HepG2 (cell line): ENCODE measurements at regions not wholly inside any gene's neighbourhood (a gene's known extent, or its start where the extent isn't known, plus 50 kb on each side); places are given as distances from the start of the nearest gene placed in this dataset.

ENCODE experiments used
- ATAC-seq: fragments of 200-7000 bp; cut with Tn5 transposase; 3 replicates; pipeline ENCODE4 v1.9.1; 2020; ENCODE audit warnings: mild to moderate bottlenecking, moderate library complexity
- BruUV-seq: library from RNA; stranded (reverse); fragments of 400-500 nt; replicated peaks from 2 replicates; lab custom pipeline; 2021; lab: Mats Ljungman, UMichigan
- CTCF ChIA-PET: fragments of 300-600 bp; formaldehyde crosslinking; extraction: SDS; loops from one replicate; lab custom pipeline; 2021; ENCODE audit warnings: low total read pairs, inconsistent platforms, low intra/inter-chr PET ratio; lab: Yijun Ruan, JAX
- POLR2A ChIA-PET: fragments of 350-600 bp; sonication (Branson Sonifier 250); formaldehyde crosslinking; loops from one replicate; lab custom pipeline; 2020; ENCODE audit warnings: antibody characterized with exemption, inconsistent platforms; lab: Yijun Ruan, JAX
- DNase-seq: peaks from one replicate; pipeline ENCODE4 v3.0.0-alpha.2; 2015; ENCODE audit warnings: low spot score
- FAIRE-seq: peaks from 3 replicates; lab custom pipeline; 2011; peaks lifted over from hg19 to GRCh38; lab: Jason Lieb, UNC
- H2AFZ ChIP-seq: one replicate; pipeline ENCODE4 v1.6.1; 2011; ENCODE audit warnings: low read length, inconsistent platforms
- H3K27ac ChIP-seq: fragments of 300-600 bp; 3 replicates; pipeline ENCODE4 v1.8.0; 2011; ENCODE audit warnings: mixed run types, mild to moderate bottlenecking, mixed read lengths, low read length, inconsistent platforms; ENCODE audit not compliant: insufficient read depth; ENCODE audit errors: extremely low read length
- H3K27me3 ChIP-seq, 2 experiments: fragments of 200-600 bp in 1 of 2; 2 replicates in 1 of 2; 3 replicates in 1 of 2; pipeline versions ENCODE4 v1.6.0 to v1.8.0; 2011; ENCODE audit warnings: low read length in 2 of 2, mild to moderate bottlenecking in 2 of 2, moderate library complexity in 2 of 2, inconsistent platforms in 1 of 2; ENCODE audit not compliant: insufficient read depth in 2 of 2, control insufficient read depth in 1 of 2
- H3K36me3 ChIP-seq, 2 experiments: fragments of 200-600 bp in 1 of 2; replicated peaks in 1 of 2; 2 replicates in 1 of 2; 3 replicates in 1 of 2; pipeline versions ENCODE4 v1.5.1 to v1.8.0; 2011; ENCODE audit warnings: low read length in 2 of 2, inconsistent platforms in 1 of 2; ENCODE audit not compliant: insufficient read depth in 2 of 2, control insufficient read depth in 1 of 2
- H3K4me1 ChIP-seq: 2 replicates; pipeline ENCODE4 v1.5.1; 2012; ENCODE audit warnings: low read length, inconsistent platforms; ENCODE audit not compliant: insufficient read depth
- H3K4me2 ChIP-seq: 2 replicates; pipeline ENCODE4 v1.6.0; 2011; ENCODE audit warnings: low read depth, low read length, inconsistent platforms
- H3K4me3 ChIP-seq, 3 experiments: fragments of 200-600 bp in 1 of 3; sonication (generic), shearing (Covaris generic) in 1 of 3; replicated peaks in 1 of 3; 2 replicates each; pipeline ENCODE4 v1.5.1; 2011 to 2016; ENCODE audit warnings: low read length in 3 of 3, inconsistent platforms in 2 of 3, low read depth in 2 of 3, mild to moderate bottlenecking in 2 of 3, control low read depth in 1 of 3, mixed read lengths in 1 of 3; ENCODE audit not compliant: insufficient read depth in 1 of 3
- H3K79me2 ChIP-seq: one replicate; pipeline ENCODE4 v1.6.1; 2011; ENCODE audit warnings: low read length, inconsistent platforms; ENCODE audit not compliant: insufficient read depth
- H3K9ac ChIP-seq: 2 replicates; pipeline ENCODE4 v1.6.0; 2011; ENCODE audit warnings: mild to moderate bottlenecking, low read depth, low read length, inconsistent platforms; ENCODE audit not compliant: insufficient read depth
- H3K9me3 ChIP-seq: 2 replicates; pipeline ENCODE4 v1.5.1; 2012; ENCODE audit warnings: mild to moderate bottlenecking, low read length
- H4K20me1 ChIP-seq: 2 replicates; pipeline ENCODE4 v1.6.0; 2011; ENCODE audit warnings: inconsistent platforms, mild to moderate bottlenecking, low read length, moderate library complexity; ENCODE audit not compliant: insufficient read depth
- FOSL2 ChIP-seq: sonication (generic); formaldehyde crosslinking; IDR thresholded peaks from 2 replicates; pipeline ENCODE4 v1.4.0; 2020; ENCODE audit warnings: missing genetic modification reagents
- GABPB1 ChIP-seq: IDR thresholded peaks from 2 replicates; pipeline ENCODE4 v1.6.1; 2016; ENCODE audit warnings: mild to moderate bottlenecking, missing genetic modification reagents, moderate library complexity, missing compliant biosample characterization
- JARID2 ChIP-seq: sonication (generic); formaldehyde crosslinking; IDR thresholded peaks from 2 replicates; pipeline ENCODE4 v1.8.1; 2023; ENCODE audit warnings: missing genetic modification reagents, inconsistent platforms; ENCODE audit not compliant: insufficient replicate concordance
- MAF1 ChIP-seq: sonication (generic); formaldehyde crosslinking; IDR thresholded peaks from 2 replicates; pipeline ENCODE4 v1.5.0; 2020; ENCODE audit warnings: missing genetic modification reagents, borderline replicate concordance
- MTA1 ChIP-seq: sonication (generic); formaldehyde crosslinking; IDR thresholded peaks from 2 replicates; pipeline ENCODE4 v1.4.0; 2020; ENCODE audit warnings: missing genetic modification reagents, mild to moderate bottlenecking, borderline replicate concordance
- NCOR1 ChIP-seq: fragments of 200-600 bp; sonication (generic); IDR thresholded peaks from 2 replicates; pipeline ENCODE4 v1.7.0; 2017; ENCODE audit warnings: antibody characterized with exemption, low read length, borderline replicate concordance
- PAXIP1 ChIP-seq: sonication (generic); formaldehyde crosslinking; conservative IDR thresholded peaks from 2 replicates; pipeline ENCODE4 v1.4.0; 2020; ENCODE audit warnings: mild to moderate bottlenecking, missing genetic modification reagents, moderate library complexity
- TEAD3 ChIP-seq: optimal IDR thresholded peaks from 2 replicates; pipeline ENCODE3; 2016; ENCODE audit warnings: borderline replicate concordance
- ZNF101 ChIP-seq: sonication (generic); formaldehyde crosslinking; IDR thresholded peaks from 2 replicates; pipeline ENCODE4 v1.4.0; 2020; ENCODE audit warnings: mild to moderate bottlenecking, low read depth, missing genetic modification reagents, borderline replicate concordance
- ZNF274 ChIP-seq: sonication (generic); formaldehyde crosslinking; IDR thresholded peaks from 2 replicates; pipeline ENCODE4 v1.5.1; 2020; ENCODE audit warnings: mild to moderate bottlenecking, missing genetic modification reagents
- ZNF3 ChIP-seq: IDR thresholded peaks from 2 replicates; pipeline ENCODE4 v1.7.0; 2017; ENCODE audit warnings: inconsistent platforms
- ZNF431 ChIP-seq: sonication (generic); formaldehyde crosslinking; IDR thresholded peaks from 2 replicates; pipeline ENCODE4 v1.9.0; 2022; ENCODE audit warnings: missing genetic modification reagents, low read depth, mild to moderate bottlenecking, borderline replicate concordance
- ZNF839 ChIP-seq: sonication (generic); formaldehyde crosslinking; IDR thresholded peaks from 2 replicates; pipeline ENCODE4 v1.4.0; 2020; ENCODE audit warnings: missing genetic modification reagents, mild to moderate bottlenecking, borderline replicate concordance
- ZNF841 ChIP-seq: sonication (generic); formaldehyde crosslinking; IDR thresholded peaks from 2 replicates; pipeline ENCODE4 v1.8.1; 2023; ENCODE audit warnings: missing genetic modification reagents, borderline replicate concordance
- ZSCAN29 ChIP-seq: sonication (generic); formaldehyde crosslinking; conservative IDR thresholded peaks from 2 replicates; pipeline ENCODE4 v1.4.0; 2020; ENCODE audit warnings: mild to moderate bottlenecking, missing genetic modification reagents
- WGBS: methylation state at CpG from one replicate; pipeline ENCODE4 v1.1.6; 2017; ENCODE audit warnings: low lambda C conversion rate; 5-methylcytosine and 5-hydroxymethylcytosine counted together
- in situ Hi-C: cut with HindIII; loops from 2 replicates; pipeline ENCODE4 v1.10.0; 2017; ENCODE audit warnings: low pct_unique_long_range_greater_than_20kb; ENCODE audit not compliant: extremely low pct_ligation_motif_present
- intact Hi-C: fragments of 100-400 bp; cut with micrococcal nuclease; formaldehyde crosslinking; loops from one replicate; pipeline ENCODE4 v1.10.0; 2022; ENCODE audit not compliant: unreplicated experiment
- TF ChIP-seq, protein P1 (sequence below): sonication (generic); formaldehyde crosslinking; IDR thresholded peaks from 2 replicates; pipeline ENCODE4 v1.9.0; 2022; ENCODE audit warnings: missing genetic modification reagents, mild to moderate bottlenecking, borderline replicate concordance
- TF ChIP-seq, protein P2 (sequence below): sonication (generic); formaldehyde crosslinking; IDR thresholded peaks from 2 replicates; pipeline ENCODE4 v1.4.0; 2020; ENCODE audit warnings: mild to moderate bottlenecking, missing genetic modification reagents
- TF ChIP-seq, protein P3 (sequence below): sonication (generic); formaldehyde crosslinking; IDR thresholded peaks from 2 replicates; pipeline ENCODE4 v1.4.0; 2020; ENCODE audit warnings: missing genetic modification reagents

GRCh38 chr2:20141056-20141762, 83.7 kb downstream of the SDC1 start:
- in situ Hi-C loops (no loop called here), intact Hi-C loops (no loop called here)
- H3K79me2 ChIP-seq = no peaks in the 10 kb centered on the region
- no peaks in the 10 kb centered on the region for H3K9me3 ChIP-seq
- H3K4me1 ChIP-seq = peaks cover 63% of the 10 kb centered on the region
- ATAC-seq = peak; percentile 41
- no peaks in the 10 kb centered on the region for H4K20me1 ChIP-seq
- peak; percentile 61 for DNase-seq
- no peak overlapping the region for H3K4me3 ChIP-seq
- H3K36me3 ChIP-seq = no peaks in the 10 kb centered on the region
- H3K9ac ChIP-seq = no peak overlapping the region
- H2AFZ ChIP-seq = no peak overlapping the region
- no peak overlapping the region for H3K27ac ChIP-seq
- no peak for FAIRE-seq
- 12% methylated on average over 9 of the region's 9 CpGs for WGBS
- CTCF ChIA-PET = no interaction called here
- H3K4me2 ChIP-seq = peak overlapping the region; percentile 25; the same call in 1 of the 2 replicates
- POLR2A ChIA-PET = interaction anchor here (1.1 kb wide), 2 partner anchors 38 to 84 kb away, joined by 4 read pairs; partner anchors contain the start of gene SDC1
- no TSS peak for BruUV-seq
- H3K27me3 ChIP-seq = peaks cover 3 to 52% of the 10 kb centered on the region in 2 experiments; a peak in 4 of 5 replicates
- TF ChIP-seq JARID2 (CRISPR knock-in tag) = no peak
- no peak for TF ChIP-seq ZNF839 (CRISPR knock-in tag)
- no peak for TF ChIP-seq MTA1 (CRISPR knock-in tag)
- no peak for TF ChIP-seq ZNF101 (CRISPR knock-in tag)
- no peak for TF ChIP-seq ZNF3
- TF ChIP-seq, protein P1, sequence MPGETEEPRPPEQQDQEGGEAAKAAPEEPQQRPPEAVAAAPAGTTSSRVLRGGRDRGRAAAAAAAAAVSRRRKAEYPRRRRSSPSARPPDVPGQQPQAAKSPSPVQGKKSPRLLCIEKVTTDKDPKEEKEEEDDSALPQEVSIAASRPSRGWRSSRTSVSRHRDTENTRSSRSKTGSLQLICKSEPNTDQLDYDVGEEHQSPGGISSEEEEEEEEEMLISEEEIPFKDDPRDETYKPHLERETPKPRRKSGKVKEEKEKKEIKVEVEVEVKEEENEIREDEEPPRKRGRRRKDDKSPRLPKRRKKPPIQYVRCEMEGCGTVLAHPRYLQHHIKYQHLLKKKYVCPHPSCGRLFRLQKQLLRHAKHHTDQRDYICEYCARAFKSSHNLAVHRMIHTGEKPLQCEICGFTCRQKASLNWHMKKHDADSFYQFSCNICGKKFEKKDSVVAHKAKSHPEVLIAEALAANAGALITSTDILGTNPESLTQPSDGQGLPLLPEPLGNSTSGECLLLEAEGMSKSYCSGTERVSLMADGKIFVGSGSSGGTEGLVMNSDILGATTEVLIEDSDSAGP (CRISPR knock-in tag) = 0 out of 2 replicates have a peak, but pooled peaks have one; percentile 33
- TF ChIP-seq, protein P2, sequence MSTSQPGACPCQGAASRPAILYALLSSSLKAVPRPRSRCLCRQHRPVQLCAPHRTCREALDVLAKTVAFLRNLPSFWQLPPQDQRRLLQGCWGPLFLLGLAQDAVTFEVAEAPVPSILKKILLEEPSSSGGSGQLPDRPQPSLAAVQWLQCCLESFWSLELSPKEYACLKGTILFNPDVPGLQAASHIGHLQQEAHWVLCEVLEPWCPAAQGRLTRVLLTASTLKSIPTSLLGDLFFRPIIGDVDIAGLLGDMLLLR (CRISPR knock-in tag) = no peak
- no peak for TF ChIP-seq ZNF841 (CRISPR knock-in tag)
- TF ChIP-seq FOSL2 (CRISPR knock-in tag) = peak; percentile 90
- TF ChIP-seq ZNF431 (CRISPR knock-in tag) = no peak
- no peak for TF ChIP-seq PAXIP1
- 0 out of 2 replicates have a peak, but pooled peaks have one; percentile 60 for TF ChIP-seq ZNF274 (CRISPR knock-in tag)
- TF ChIP-seq MAF1 (CRISPR knock-in tag) = no peak
- TF ChIP-seq, protein P3, sequence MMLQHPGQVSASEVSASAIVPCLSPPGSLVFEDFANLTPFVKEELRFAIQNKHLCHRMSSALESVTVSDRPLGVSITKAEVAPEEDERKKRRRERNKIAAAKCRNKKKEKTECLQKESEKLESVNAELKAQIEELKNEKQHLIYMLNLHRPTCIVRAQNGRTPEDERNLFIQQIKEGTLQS (CRISPR knock-in tag) = peak; percentile 39; the same call in 1 of the 2 replicates
- no peak for TF ChIP-seq ZSCAN29 (CRISPR knock-in tag)
- no peak for TF ChIP-seq NCOR1
- TF ChIP-seq TEAD3 (CRISPR knock-in tag) = peak; percentile 23
- 0 out of 2 replicates have a peak, but pooled peaks have one; percentile 16 for TF ChIP-seq GABPB1 (CRISPR knock-in tag)
